ENCODE measurements at regions not wholly inside any gene's neighbourhood (a gene's known extent, or its start where the extent isn't known, plus 50 kb on each side); places are given as distances from the start of the nearest gene placed in this dataset.

DNA sequence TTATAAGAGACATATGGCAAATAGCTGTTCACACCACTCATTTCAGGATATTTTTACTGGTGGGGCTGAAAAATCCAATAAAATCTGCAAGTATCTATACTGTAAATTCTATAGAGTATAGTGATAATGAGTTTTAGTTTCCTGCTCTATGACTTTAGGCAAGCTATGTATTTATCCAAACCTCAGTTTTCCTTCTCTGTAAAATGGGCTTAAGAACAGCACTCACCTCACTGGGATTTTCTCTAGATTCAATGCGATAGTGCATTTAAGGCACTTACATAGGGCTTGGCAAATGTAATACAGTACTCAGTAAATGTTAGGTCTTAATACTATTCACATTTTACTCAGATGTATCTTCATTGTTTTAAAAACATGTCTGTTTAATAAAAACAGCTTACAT, 168.7 kb downstream of the ATG4C start (continued):
- TF ChIP-seq, protein P1, sequence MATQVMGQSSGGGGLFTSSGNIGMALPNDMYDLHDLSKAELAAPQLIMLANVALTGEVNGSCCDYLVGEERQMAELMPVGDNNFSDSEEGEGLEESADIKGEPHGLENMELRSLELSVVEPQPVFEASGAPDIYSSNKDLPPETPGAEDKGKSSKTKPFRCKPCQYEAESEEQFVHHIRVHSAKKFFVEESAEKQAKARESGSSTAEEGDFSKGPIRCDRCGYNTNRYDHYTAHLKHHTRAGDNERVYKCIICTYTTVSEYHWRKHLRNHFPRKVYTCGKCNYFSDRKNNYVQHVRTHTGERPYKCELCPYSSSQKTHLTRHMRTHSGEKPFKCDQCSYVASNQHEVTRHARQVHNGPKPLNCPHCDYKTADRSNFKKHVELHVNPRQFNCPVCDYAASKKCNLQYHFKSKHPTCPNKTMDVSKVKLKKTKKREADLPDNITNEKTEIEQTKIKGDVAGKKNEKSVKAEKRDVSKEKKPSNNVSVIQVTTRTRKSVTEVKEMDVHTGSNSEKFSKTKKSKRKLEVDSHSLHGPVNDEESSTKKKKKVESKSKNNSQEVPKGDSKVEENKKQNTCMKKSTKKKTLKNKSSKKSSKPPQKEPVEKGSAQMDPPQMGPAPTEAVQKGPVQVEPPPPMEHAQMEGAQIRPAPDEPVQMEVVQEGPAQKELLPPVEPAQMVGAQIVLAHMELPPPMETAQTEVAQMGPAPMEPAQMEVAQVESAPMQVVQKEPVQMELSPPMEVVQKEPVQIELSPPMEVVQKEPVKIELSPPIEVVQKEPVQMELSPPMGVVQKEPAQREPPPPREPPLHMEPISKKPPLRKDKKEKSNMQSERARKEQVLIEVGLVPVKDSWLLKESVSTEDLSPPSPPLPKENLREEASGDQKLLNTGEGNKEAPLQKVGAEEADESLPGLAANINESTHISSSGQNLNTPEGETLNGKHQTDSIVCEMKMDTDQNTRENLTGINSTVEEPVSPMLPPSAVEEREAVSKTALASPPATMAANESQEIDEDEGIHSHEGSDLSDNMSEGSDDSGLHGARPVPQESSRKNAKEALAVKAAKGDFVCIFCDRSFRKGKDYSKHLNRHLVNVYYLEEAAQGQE (IDR thresholded peaks at IDR 0.05; ENCODE audit: low read depth, low read length) = no peak
- no peak for TF ChIP-seq WRNIP1 (IDR thresholded peaks at IDR 0.05; ENCODE audit: borderline replicate concordance, low read depth, low read length)
- no peak for TF ChIP-seq HDGF (IDR thresholded peaks at IDR 0.05)
- TF ChIP-seq ESRRA (IDR thresholded peaks at IDR 0.05; ENCODE audit: low read length) = no peak
- TF ChIP-seq, protein P2, sequence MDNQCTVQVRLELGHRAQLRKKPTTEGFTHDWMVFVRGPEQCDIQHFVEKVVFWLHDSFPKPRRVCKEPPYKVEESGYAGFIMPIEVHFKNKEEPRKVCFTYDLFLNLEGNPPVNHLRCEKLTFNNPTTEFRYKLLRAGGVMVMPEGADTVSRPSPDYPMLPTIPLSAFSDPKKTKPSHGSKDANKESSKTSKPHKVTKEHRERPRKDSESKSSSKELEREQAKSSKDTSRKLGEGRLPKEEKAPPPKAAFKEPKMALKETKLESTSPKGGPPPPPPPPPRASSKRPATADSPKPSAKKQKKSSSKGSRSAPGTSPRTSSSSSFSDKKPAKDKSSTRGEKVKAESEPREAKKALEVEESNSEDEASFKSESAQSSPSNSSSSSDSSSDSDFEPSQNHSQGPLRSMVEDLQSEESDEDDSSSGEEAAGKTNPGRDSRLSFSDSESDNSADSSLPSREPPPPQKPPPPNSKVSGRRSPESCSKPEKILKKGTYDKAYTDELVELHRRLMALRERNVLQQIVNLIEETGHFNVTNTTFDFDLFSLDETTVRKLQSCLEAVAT (IDR thresholded peaks at IDR 0.05) = no peak
- TF ChIP-seq PML (IDR thresholded peaks at IDR 0.05; ENCODE audit: low read length) = no peak
- no peak for TF ChIP-seq MEF2A (IDR thresholded peaks at IDR 0.05; ENCODE audit: insufficient read depth, low read depth, low read length)
- no peak for TF ChIP-seq PAX8 (IDR thresholded peaks at IDR 0.05)
- TF ChIP-seq ZBED1 (IDR thresholded peaks at IDR 0.05; ENCODE audit: borderline replicate concordance) = no peak
- TF ChIP-seq NBN (IDR thresholded peaks at IDR 0.05) = no peak
- no peak for TF ChIP-seq PAX5 (IDR thresholded peaks at IDR 0.05; ENCODE audit: borderline replicate concordance, low read depth, low read length)
- TF ChIP-seq, protein P3, sequence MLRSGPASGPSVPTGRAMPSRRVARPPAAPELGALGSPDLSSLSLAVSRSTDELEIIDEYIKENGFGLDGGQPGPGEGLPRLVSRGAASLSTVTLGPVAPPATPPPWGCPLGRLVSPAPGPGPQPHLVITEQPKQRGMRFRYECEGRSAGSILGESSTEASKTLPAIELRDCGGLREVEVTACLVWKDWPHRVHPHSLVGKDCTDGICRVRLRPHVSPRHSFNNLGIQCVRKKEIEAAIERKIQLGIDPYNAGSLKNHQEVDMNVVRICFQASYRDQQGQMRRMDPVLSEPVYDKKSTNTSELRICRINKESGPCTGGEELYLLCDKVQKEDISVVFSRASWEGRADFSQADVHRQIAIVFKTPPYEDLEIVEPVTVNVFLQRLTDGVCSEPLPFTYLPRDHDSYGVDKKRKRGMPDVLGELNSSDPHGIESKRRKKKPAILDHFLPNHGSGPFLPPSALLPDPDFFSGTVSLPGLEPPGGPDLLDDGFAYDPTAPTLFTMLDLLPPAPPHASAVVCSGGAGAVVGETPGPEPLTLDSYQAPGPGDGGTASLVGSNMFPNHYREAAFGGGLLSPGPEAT (IDR thresholded peaks at IDR 0.05; ENCODE audit: low read depth) = no peak
- no peak for TF ChIP-seq ZSCAN29 (IDR thresholded peaks at IDR 0.05)
